ENCODE measurements at regions not wholly inside any gene's neighbourhood (a gene's known extent, or its start where the extent isn't known, plus 50 kb on each side); places are given as distances from the start of the nearest gene placed in this dataset.

DNA sequence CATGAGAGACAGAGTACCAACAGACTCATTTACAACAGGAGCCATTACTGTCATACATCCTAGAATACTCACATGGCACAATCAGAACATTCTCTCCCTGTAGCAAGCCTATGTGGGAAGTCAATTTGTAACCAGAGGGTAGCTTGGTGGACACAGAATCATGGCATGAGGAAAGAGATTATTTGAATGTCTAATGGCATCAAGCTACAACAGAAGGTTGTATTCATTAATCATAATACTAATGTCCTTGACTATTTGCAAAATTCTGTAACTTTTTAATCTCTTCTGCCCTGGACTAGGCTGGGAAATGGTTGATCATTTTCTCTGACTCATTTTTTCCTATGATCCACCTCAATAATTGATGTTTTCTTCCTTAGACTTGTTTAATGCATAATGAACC lies 345.2 kb upstream of the IL12A start:
- Histone ChIP-seq H3K9me2 (no peaks in the 10 kb centered on the region), H4K20me1 (ENCODE audit: insufficient read depth) (no peaks in the 10 kb centered on the region), H3K9me3 (no peaks in the 10 kb centered on the region), H3K4me2 (no peak overlapping the region), H3K9ac (no peak overlapping the region), H3K4me1 (ENCODE audit: control insufficient read depth in 1 of 2, insufficient read depth in 2 of 2, low read depth in 1 of 2, low read length in 1 of 2) (no peaks in the 10 kb centered on the region), H3K36me3 (replicated peaks in 1 of 2; ENCODE audit: control insufficient read depth in 1 of 2, insufficient read depth in 2 of 2, low read length in 1 of 2) (no peaks in the 10 kb centered on the region), H3K27ac (ENCODE audit: low read depth in 2 of 2, low read length in 1 of 2) (no peak overlapping the region), H3K4me3 (ENCODE audit: low read depth in 2 of 2, low read length in 1 of 2) (no peak overlapping the region), H3K27me3 (ENCODE audit: insufficient read depth) (no peaks in the 10 kb centered on the region), H3F3A (replicated peaks; ENCODE audit: insufficient read depth) (no peaks in the 10 kb centered on the region), H3K79me2 (ENCODE audit: insufficient read depth) (no peaks in the 10 kb centered on the region), H2AFZ (ENCODE audit: low read depth) (no peak overlapping the region)
- DNase-seq = no peak
- TF ChIP-seq USF1 (IDR thresholded peaks at IDR 0.05; ENCODE audit: borderline replicate concordance, low read depth) (no peak), FOSL2 (IDR thresholded peaks at IDR 0.05; ENCODE audit: borderline replicate concordance, low read depth) (no peak), RCOR1 (IDR thresholded peaks at IDR 0.05; ENCODE audit: low read length) (no peak), USF2 (IDR thresholded peaks at IDR 0.05; ENCODE audit: borderline replicate concordance, low read depth, low read length) (no peak)
- ChIA-PET CTCF (no interaction called here), POLR2A (no interaction called here)

DNA sequence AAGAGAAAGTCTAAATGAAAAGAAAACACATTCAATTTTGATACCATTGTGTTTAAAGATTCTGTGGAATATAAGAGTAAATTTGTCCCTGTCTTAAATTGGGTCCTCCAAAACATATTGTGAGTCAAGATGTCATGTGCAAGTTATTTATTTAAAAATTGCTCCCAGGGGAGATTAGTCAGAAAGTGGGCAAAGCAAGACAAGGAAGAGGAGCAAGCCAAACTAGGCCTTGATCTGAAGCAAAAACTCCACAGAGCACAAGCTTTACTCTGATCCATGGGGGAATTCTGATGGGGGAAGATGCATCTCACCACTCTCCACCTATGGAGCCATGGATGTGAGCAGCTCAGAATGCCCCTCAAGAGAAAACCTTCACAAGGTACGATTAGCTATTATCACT lies 342.8 kb upstream of the IL12A start:
- Histone ChIP-seq H2AFZ (ENCODE audit: low read depth) (no peak overlapping the region), H3K9me3 (no peaks in the 10 kb centered on the region), H3K27me3 (ENCODE audit: insufficient read depth) (no peaks in the 10 kb centered on the region), H3K4me1 (ENCODE audit: control insufficient read depth in 1 of 2, insufficient read depth in 2 of 2, low read depth in 1 of 2, low read length in 1 of 2) (no peaks in the 10 kb centered on the region), H3K36me3 (replicated peaks in 1 of 2; ENCODE audit: control insufficient read depth in 1 of 2, insufficient read depth in 2 of 2, low read length in 1 of 2) (no peaks in the 10 kb centered on the region), H3K9ac (no peak overlapping the region), H3K27ac (ENCODE audit: low read depth in 2 of 2, low read length in 1 of 2) (no peak overlapping the region), H3K4me2 (no peak overlapping the region), H3F3A (replicated peaks; ENCODE audit: insufficient read depth) (no peaks in the 10 kb centered on the region), H3K4me3 (ENCODE audit: low read depth in 2 of 2, low read length in 1 of 2) (no peak overlapping the region), H3K79me2 (ENCODE audit: insufficient read depth) (no peaks in the 10 kb centered on the region), H3K9me2 (no peaks in the 10 kb centered on the region), H4K20me1 (ENCODE audit: insufficient read depth) (no peaks in the 10 kb centered on the region)
- no peak for TF ChIP-seq NFIC (IDR thresholded peaks at IDR 0.05; ENCODE audit: borderline replicate concordance)
- TF ChIP-seq TEAD4 (IDR thresholded peaks at IDR 0.05; ENCODE audit: borderline replicate concordance, insufficient read depth) = no peak
- TF ChIP-seq, protein P1, sequence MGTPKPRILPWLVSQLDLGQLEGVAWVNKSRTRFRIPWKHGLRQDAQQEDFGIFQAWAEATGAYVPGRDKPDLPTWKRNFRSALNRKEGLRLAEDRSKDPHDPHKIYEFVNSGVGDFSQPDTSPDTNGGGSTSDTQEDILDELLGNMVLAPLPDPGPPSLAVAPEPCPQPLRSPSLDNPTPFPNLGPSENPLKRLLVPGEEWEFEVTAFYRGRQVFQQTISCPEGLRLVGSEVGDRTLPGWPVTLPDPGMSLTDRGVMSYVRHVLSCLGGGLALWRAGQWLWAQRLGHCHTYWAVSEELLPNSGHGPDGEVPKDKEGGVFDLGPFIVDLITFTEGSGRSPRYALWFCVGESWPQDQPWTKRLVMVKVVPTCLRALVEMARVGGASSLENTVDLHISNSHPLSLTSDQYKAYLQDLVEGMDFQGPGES (IDR thresholded peaks at IDR 0.05; ENCODE audit: low read depth, low read length) = no peak
- no peak for TF ChIP-seq FOXM1 (IDR thresholded peaks at IDR 0.05; ENCODE audit: low read depth)
- no peak for TF ChIP-seq MEF2A (IDR thresholded peaks at IDR 0.05; ENCODE audit: borderline replicate concordance, low read depth)
- no peak for TF ChIP-seq ELF1 (IDR thresholded peaks at IDR 0.05)
- TF ChIP-seq USF1 (IDR thresholded peaks at IDR 0.05; ENCODE audit: borderline replicate concordance, low read depth) = no peak
- no peak for TF ChIP-seq FOSL2 (IDR thresholded peaks at IDR 0.05; ENCODE audit: borderline replicate concordance, low read depth)
- TF ChIP-seq TCF12 (IDR thresholded peaks at IDR 0.05) = no peak
- TF ChIP-seq RAD21 (IDR thresholded peaks at IDR 0.05; ENCODE audit: low read length) = no peak
- no peak for TF ChIP-seq EZH2phosphoT487 (IDR thresholded peaks at IDR 0.05; ENCODE audit: borderline replicate concordance, low read depth)
- no peak for TF ChIP-seq FOXJ3 (CRISPR knock-in tag; IDR thresholded peaks at IDR 0.05)
- TF ChIP-seq POLR2AphosphoS5 (IDR thresholded peaks at IDR 0.05; ENCODE audit: low read depth, low read length) = no peak
- no CpG with 5 or more reads among the region's 1 CpG for WGBS (ENCODE audit: low lambda C conversion rate)
- DNase-seq = no peak
- POLR2A ChIA-PET = no interaction called here
- CTCF ChIA-PET = no interaction called here
